ENCODE measurements at regions not wholly inside any gene's neighbourhood (a gene's known extent, or its start where the extent isn't known, plus 50 kb on each side); places are given as distances from the start of the nearest gene placed in this dataset.

DNA sequence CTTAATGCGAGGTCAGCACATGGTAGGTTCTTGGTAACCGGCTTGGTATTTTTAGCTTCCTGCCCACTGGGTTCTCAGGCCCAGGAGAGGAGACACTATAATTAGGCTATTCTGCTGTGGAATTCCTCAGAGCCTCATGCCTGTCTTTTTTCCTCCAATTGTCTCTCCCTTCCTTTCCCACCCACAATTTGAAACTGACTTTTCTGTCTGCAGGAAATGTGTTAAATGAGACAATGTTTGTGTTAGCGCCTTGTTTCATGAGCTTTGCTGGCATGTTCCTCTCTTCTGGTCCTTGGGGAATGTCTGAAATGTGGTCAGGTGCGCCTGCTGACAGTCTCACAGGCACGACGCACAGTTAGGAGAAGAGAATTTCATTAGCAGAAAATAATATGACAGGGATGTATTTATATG lies 223.6 kb upstream of the CTNNB1 start:
- no peaks in the 10 kb centered on the region for H3K9me2 ChIP-seq (replicated peaks; ENCODE audit: low read depth, low read length)
- no peak overlapping the region for H3K4me2 ChIP-seq (ENCODE audit: low read depth, low read length, poor library complexity, severe bottlenecking)
- H3K9me3 ChIP-seq (ENCODE audit: insufficient read depth, low read depth, low read length) = no peaks in the 10 kb centered on the region
- TF ChIP-seq, protein P1, sequence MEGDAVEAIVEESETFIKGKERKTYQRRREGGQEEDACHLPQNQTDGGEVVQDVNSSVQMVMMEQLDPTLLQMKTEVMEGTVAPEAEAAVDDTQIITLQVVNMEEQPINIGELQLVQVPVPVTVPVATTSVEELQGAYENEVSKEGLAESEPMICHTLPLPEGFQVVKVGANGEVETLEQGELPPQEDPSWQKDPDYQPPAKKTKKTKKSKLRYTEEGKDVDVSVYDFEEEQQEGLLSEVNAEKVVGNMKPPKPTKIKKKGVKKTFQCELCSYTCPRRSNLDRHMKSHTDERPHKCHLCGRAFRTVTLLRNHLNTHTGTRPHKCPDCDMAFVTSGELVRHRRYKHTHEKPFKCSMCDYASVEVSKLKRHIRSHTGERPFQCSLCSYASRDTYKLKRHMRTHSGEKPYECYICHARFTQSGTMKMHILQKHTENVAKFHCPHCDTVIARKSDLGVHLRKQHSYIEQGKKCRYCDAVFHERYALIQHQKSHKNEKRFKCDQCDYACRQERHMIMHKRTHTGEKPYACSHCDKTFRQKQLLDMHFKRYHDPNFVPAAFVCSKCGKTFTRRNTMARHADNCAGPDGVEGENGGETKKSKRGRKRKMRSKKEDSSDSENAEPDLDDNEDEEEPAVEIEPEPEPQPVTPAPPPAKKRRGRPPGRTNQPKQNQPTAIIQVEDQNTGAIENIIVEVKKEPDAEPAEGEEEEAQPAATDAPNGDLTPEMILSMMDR (conservative IDR thresholded peaks at IDR 0.05; ENCODE audit: low read length) = no peak
- TF ChIP-seq EZH2phosphoT487 (IDR thresholded peaks at IDR 0.05; ENCODE audit: borderline replicate concordance) = no peak
- no peak overlapping the region for H3K4me3 ChIP-seq (ENCODE audit: low read length, poor library complexity, severe bottlenecking)
- no peaks in the 10 kb centered on the region for H4K20me1 ChIP-seq (ENCODE audit: insufficient read depth, low read length, poor library complexity, severe bottlenecking)
- peaks cover 5% of the 10 kb centered on the region for H3K4me1 ChIP-seq (ENCODE audit: insufficient read depth, low read length, poor library complexity, severe bottlenecking)
- no peaks in the 10 kb centered on the region for H3K36me3 ChIP-seq (ENCODE audit: insufficient read depth, low read length)
- H3K79me2 ChIP-seq (ENCODE audit: insufficient read depth, low read length) = no peaks in the 10 kb centered on the region
- H3F3A ChIP-seq (ENCODE audit: low read depth) = no peaks in the 10 kb centered on the region
- no peak overlapping the region for H3K9ac ChIP-seq (ENCODE audit: low read depth, low read length, poor library complexity, severe bottlenecking)
- H2AFZ ChIP-seq (ENCODE audit: low read length) = no peak overlapping the region
- H3K27me3 ChIP-seq (ENCODE audit: insufficient read depth, low read length, poor library complexity, severe bottlenecking) = peaks cover 44% of the 10 kb centered on the region

- H3K9me3 ChIP-seq (ENCODE audit: insufficient read depth, low read depth, low read length) = no peaks in the 10 kb centered on the region
- no peaks in the 10 kb centered on the region for H3K79me2 ChIP-seq (ENCODE audit: insufficient read depth, low read length)
- no peak overlapping the region for H3K4me3 ChIP-seq (ENCODE audit: low read length, poor library complexity, severe bottlenecking)
- TF ChIP-seq, protein P1 (conservative IDR thresholded peaks at IDR 0.05; ENCODE audit: low read length) = no peak
- no peak for TF ChIP-seq EZH2phosphoT487 (IDR thresholded peaks at IDR 0.05; ENCODE audit: borderline replicate concordance)
- H3K27me3 ChIP-seq (ENCODE audit: insufficient read depth, low read length, poor library complexity, severe bottlenecking) = peaks cover 44% of the 10 kb centered on the region
- no peaks in the 10 kb centered on the region for H3F3A ChIP-seq (ENCODE audit: low read depth)
- no peaks in the 10 kb centered on the region for H3K36me3 ChIP-seq (ENCODE audit: insufficient read depth, low read length)
- no peaks in the 10 kb centered on the region for H4K20me1 ChIP-seq (ENCODE audit: insufficient read depth, low read length, poor library complexity, severe bottlenecking)
- no peak overlapping the region for H3K9ac ChIP-seq (ENCODE audit: low read depth, low read length, poor library complexity, severe bottlenecking)
- H3K4me2 ChIP-seq (ENCODE audit: low read depth, low read length, poor library complexity, severe bottlenecking) = no peak overlapping the region
- no peaks in the 10 kb centered on the region for H3K9me2 ChIP-seq (replicated peaks; ENCODE audit: low read depth, low read length)
- no peak overlapping the region for H2AFZ ChIP-seq (ENCODE audit: low read length)
- peaks cover 5% of the 10 kb centered on the region for H3K4me1 ChIP-seq (ENCODE audit: insufficient read depth, low read length, poor library complexity, severe bottlenecking)
Observed at GRCh38 chr3:40976241-40976640, 223.1 kb upstream of the CTNNB1 start.

- no peaks in the 10 kb centered on the region for H3F3A ChIP-seq (ENCODE audit: low read depth)
- H3K4me1 ChIP-seq (ENCODE audit: insufficient read depth, low read length, poor library complexity, severe bottlenecking) = no peaks in the 10 kb centered on the region
- no peak for TF ChIP-seq EZH2phosphoT487 (IDR thresholded peaks at IDR 0.05; ENCODE audit: borderline replicate concordance)
- TF ChIP-seq, protein P1 (conservative IDR thresholded peaks at IDR 0.05; ENCODE audit: low read length) = no peak
- H3K9me3 ChIP-seq (ENCODE audit: insufficient read depth, low read depth, low read length) = no peaks in the 10 kb centered on the region
- no peak overlapping the region for H2AFZ ChIP-seq (ENCODE audit: low read length)
- no peak overlapping the region for H3K9ac ChIP-seq (ENCODE audit: low read depth, low read length, poor library complexity, severe bottlenecking)
- H3K9me2 ChIP-seq (replicated peaks; ENCODE audit: low read depth, low read length) = no peaks in the 10 kb centered on the region
- no peak overlapping the region for H3K4me2 ChIP-seq (ENCODE audit: low read depth, low read length, poor library complexity, severe bottlenecking)
- H3K4me3 ChIP-seq (ENCODE audit: low read length, poor library complexity, severe bottlenecking) = no peak overlapping the region
- H3K27me3 ChIP-seq (ENCODE audit: insufficient read depth, low read length, poor library complexity, severe bottlenecking) = peaks cover 48% of the 10 kb centered on the region
- no peaks in the 10 kb centered on the region for H3K79me2 ChIP-seq (ENCODE audit: insufficient read depth, low read length)
- no peaks in the 10 kb centered on the region for H4K20me1 ChIP-seq (ENCODE audit: insufficient read depth, low read length, poor library complexity, severe bottlenecking)
- no peaks in the 10 kb centered on the region for H3K36me3 ChIP-seq (ENCODE audit: insufficient read depth, low read length)
Observed at GRCh38 chr3:40978442-40978841, 220.9 kb upstream of the CTNNB1 start.

Measured in Loucy (cell line).